GM23338 (cell line): ENCODE measurements at regions not wholly inside any gene's neighbourhood (a gene's known extent, or its start where the extent isn't known, plus 50 kb on each side); places are given as distances from the start of the nearest gene placed in this dataset.

Source experiments
- ATAC-seq: fragments of 200-7000 bp; cut with Tn5 transposase; 3 replicates; pipeline ENCODE4 v1.9.1; 2020
- DNase-seq: peaks from one replicate; pipeline ENCODE4 v3.0.0-alpha.2; 2015; ENCODE audit warnings: low spot score
- H2AFZ ChIP-seq: fragments of 200-600 bp; sonication (generic); 2 replicates; pipeline ENCODE4 v1.8.0; 2016; ENCODE audit warnings: antibody characterized with exemption, mild to moderate bottlenecking, moderate library complexity
- H3F3A ChIP-seq: fragments of 200-600 bp; sonication (generic); replicated peaks from 2 replicates; pipeline ENCODE4 v1.8.0; 2017; ENCODE audit warnings: antibody characterized with exemption, mixed run types, low read depth
- H3K27ac ChIP-seq: fragments of 200-600 bp; sonication (generic); 2 replicates; pipeline ENCODE4 v1.6.1; 2016; ENCODE audit warnings: low read depth
- H3K27me3 ChIP-seq: fragments of 200-600 bp; sonication (generic); 2 replicates; pipeline ENCODE4 v1.8.0; 2016; ENCODE audit warnings: mild to moderate bottlenecking, mixed run types, moderate library complexity; ENCODE audit not compliant: insufficient read depth
- H3K36me3 ChIP-seq: fragments of 200-600 bp; sonication (generic); 2 replicates; pipeline ENCODE4 v1.8.0; 2016; ENCODE audit warnings: mild to moderate bottlenecking; ENCODE audit not compliant: insufficient read depth
- H3K4me1 ChIP-seq: fragments of 200-600 bp; sonication (generic); 2 replicates; pipeline ENCODE4 v1.8.0; 2016; ENCODE audit warnings: mild to moderate bottlenecking, moderate library complexity; ENCODE audit not compliant: insufficient read depth
- H3K4me2 ChIP-seq: fragments of 200-600 bp; sonication (generic); 2 replicates; pipeline ENCODE4 v1.7.1; 2017; ENCODE audit warnings: mixed run types
- H3K4me3 ChIP-seq: fragments of 200-600 bp; sonication (generic); 2 replicates; pipeline ENCODE4 v1.6.1; 2016; ENCODE audit warnings: mixed run types
- H3K79me2 ChIP-seq: fragments of 200-600 bp; sonication (generic); replicated peaks from 2 replicates; pipeline ENCODE4 v1.8.0; 2017; ENCODE audit warnings: mild to moderate bottlenecking; ENCODE audit not compliant: insufficient read depth
- H3K9me2 ChIP-seq: fragments of 200-600 bp; sonication (generic); 2 replicates; pipeline ENCODE4 v1.8.0; 2017; ENCODE audit not compliant: insufficient read depth
- H4K20me1 ChIP-seq: fragments of 200-600 bp; sonication (generic); replicated peaks from 2 replicates; pipeline ENCODE4 v1.8.0; 2017; ENCODE audit warnings: mild to moderate bottlenecking; ENCODE audit not compliant: insufficient read depth
- H3K27ac Mint-ChIP-seq: 2 replicates; pipeline ENCODE4 v1.8.0; 2020; ENCODE audit warnings: inconsistent platforms, mild to moderate bottlenecking, moderate library complexity, mixed read lengths
- H3K27me3 Mint-ChIP-seq: 3 replicates; pipeline ENCODE4 v1.8.0; 2022; ENCODE audit warnings: low read depth, mild to moderate bottlenecking, moderate library complexity, mixed read lengths, inconsistent platforms; ENCODE audit not compliant: insufficient read depth, poor library complexity
- H3K36me3 Mint-ChIP-seq: 3 replicates; pipeline ENCODE4 v1.8.0; 2021; ENCODE audit warnings: low read depth, mild to moderate bottlenecking, inconsistent platforms, moderate library complexity, mixed read lengths
- H3K4me1 Mint-ChIP-seq: 3 replicates; pipeline ENCODE4 v1.8.0; 2020; ENCODE audit warnings: mild to moderate bottlenecking, inconsistent platforms, mixed read lengths
- H3K4me3 Mint-ChIP-seq: 3 replicates; pipeline ENCODE4 v1.8.0; 2021; ENCODE audit warnings: moderate library complexity, mild to moderate bottlenecking, inconsistent platforms, mixed read lengths
- H3K9me3 Mint-ChIP-seq: 3 replicates; pipeline ENCODE4 v1.8.0; 2020; ENCODE audit warnings: moderate library complexity, mild to moderate bottlenecking, inconsistent platforms, mixed read lengths
- CREB1 ChIP-seq: fragments of 250-450 bp; sonication (Bioruptor Pico); IDR thresholded peaks from 2 replicates; pipeline ENCODE4 v1.5.0; 2020; ENCODE audit warnings: low read depth, mild to moderate bottlenecking, moderate library complexity
- ETS1 ChIP-seq: IDR thresholded peaks from 2 replicates; pipeline ENCODE4 v1.6.1; 2016; ENCODE audit warnings: antibody characterized with exemption
- EZH2phosphoT487 ChIP-seq: fragments of 200-600 bp; sonication (generic); IDR thresholded peaks from one replicate; pipeline ENCODE4 v1.8.1; 2018; ENCODE audit warnings: antibody characterized with exemption; ENCODE audit not compliant: unreplicated experiment
- JUNB ChIP-seq: IDR thresholded peaks from one replicate; pipeline ENCODE4 v1.6.1; 2016; ENCODE audit warnings: antibody characterized with exemption; ENCODE audit not compliant: unreplicated experiment
- NANOG ChIP-seq: IDR thresholded peaks from 2 replicates; pipeline ENCODE4 v1.6.1; 2016; ENCODE audit warnings: antibody characterized with exemption, borderline replicate concordance
- POLR2AphosphoS5 ChIP-seq: IDR thresholded peaks from 2 replicates; pipeline ENCODE4 v1.6.1; 2016; ENCODE audit warnings: antibody characterized with exemption, low read depth
- REST ChIP-seq: IDR thresholded peaks from one replicate; pipeline ENCODE4 v1.6.1; 2018; ENCODE audit warnings: antibody characterized with exemption; ENCODE audit not compliant: unreplicated experiment
- ZNF331 ChIP-seq: fragments of 250-450 bp; sonication (Bioruptor Pico); IDR thresholded peaks from 2 replicates; pipeline ENCODE4 v1.5.0; 2020; ENCODE audit warnings: low read depth, mild to moderate bottlenecking, moderate library complexity

GRCh38 chr1:96995351-96995750 is 273.8 kb downstream of the PTBP2 start (continued):
- no peak for TF ChIP-seq JUNB

GRCh38 chr1:96996001-96996400 is 274.4 kb downstream of the PTBP2 start:
- DNase-seq (no peak), ATAC-seq (no peak)
- TF ChIP-seq ETS1 (no peak), ZNF331 (CRISPR knock-in tag) (no peak)
- H3K79me2 ChIP-seq, result no peaks in the 10 kb centered on the region
- Mint-ChIP-seq H3K27me3 (no peaks in the 10 kb centered on the region), H3K36me3 (no peaks in the 10 kb centered on the region), H3K27ac (no peak overlapping the region), H3K4me3 (no peak overlapping the region), H3K4me1 (no peaks in the 10 kb centered on the region), H3K9me3 (no peaks in the 10 kb centered on the region)
- H3K27me3 ChIP-seq, result no peaks in the 10 kb centered on the region
- 0 out of 2 replicates have a peak, but pooled peaks cover 5% of the 10 kb centered on the region for H3K9me2 ChIP-seq
- no peak overlapping the region for H3K4me2 ChIP-seq
- no peak overlapping the region for H3K4me3 ChIP-seq
- H2AFZ ChIP-seq, result no peak overlapping the region
- no peaks in the 10 kb centered on the region for H4K20me1 ChIP-seq
- no peaks in the 10 kb centered on the region for H3F3A ChIP-seq
- H3K4me1 ChIP-seq, result no peaks in the 10 kb centered on the region
- no peaks in the 10 kb centered on the region for H3K36me3 ChIP-seq
- H3K27ac ChIP-seq, result no peak overlapping the region

GRCh38 chr1:96997717-96998116 is 276.1 kb downstream of the PTBP2 start:
- Mint-ChIP-seq H3K9me3 (no peaks in the 10 kb centered on the region), H3K36me3 (no peaks in the 10 kb centered on the region), H3K4me3 (no peak overlapping the region), H3K27ac (no peak overlapping the region), H3K27me3 (no peaks in the 10 kb centered on the region), H3K4me1 (no peaks in the 10 kb centered on the region)
- no peaks in the 10 kb centered on the region for H4K20me1 ChIP-seq
- 0 out of 2 replicates have a peak overlapping the region, but pooled peaks have one; percentile 56 for H2AFZ ChIP-seq
- no peaks in the 10 kb centered on the region for H3K79me2 ChIP-seq
- no peaks in the 10 kb centered on the region for H3F3A ChIP-seq
- H3K4me2 ChIP-seq, result no peak overlapping the region
- no peaks in the 10 kb centered on the region for H3K9me2 ChIP-seq
- TF ChIP-seq ZNF331 (CRISPR knock-in tag) (no peak), CREB1 (CRISPR knock-in tag) (no peak), NANOG (no peak), EZH2phosphoT487 (no peak), POLR2AphosphoS5 (no peak), ETS1 (no peak), REST (no peak)
- H3K36me3 ChIP-seq, result no peaks in the 10 kb centered on the region
- ATAC-seq, result no peak
- H3K27me3 ChIP-seq, result no peaks in the 10 kb centered on the region
- DNase-seq, result no peak
- H3K27ac ChIP-seq, result no peak overlapping the region
- no peaks in the 10 kb centered on the region for H3K4me1 ChIP-seq
- H3K4me3 ChIP-seq, result no peak overlapping the region
